Mucosa of gallbladder (tissue), 1 donor: ENCODE measurements at regions not wholly inside any gene's neighbourhood (a gene's known extent, or its start where the extent isn't known, plus 50 kb on each side); places are given as distances from the start of the nearest gene placed in this dataset.

ENCODE experiments used
- DNase-seq: peaks from one replicate; pipeline ENCODE4 v3.0.0-alpha.2; 2020; ENCODE audit warnings: low spot score
- donor health status: DM: no; HTN: no; CAD: no.

GRCh38 chr5:89133129-89133528 lies 250.1 kb upstream of the MEF2C start:
- no peak for DNase-seq

- no peak for DNase-seq
Measured at GRCh38 chr5:89130851-89131250, 247.9 kb upstream of the MEF2C start.

DNA sequence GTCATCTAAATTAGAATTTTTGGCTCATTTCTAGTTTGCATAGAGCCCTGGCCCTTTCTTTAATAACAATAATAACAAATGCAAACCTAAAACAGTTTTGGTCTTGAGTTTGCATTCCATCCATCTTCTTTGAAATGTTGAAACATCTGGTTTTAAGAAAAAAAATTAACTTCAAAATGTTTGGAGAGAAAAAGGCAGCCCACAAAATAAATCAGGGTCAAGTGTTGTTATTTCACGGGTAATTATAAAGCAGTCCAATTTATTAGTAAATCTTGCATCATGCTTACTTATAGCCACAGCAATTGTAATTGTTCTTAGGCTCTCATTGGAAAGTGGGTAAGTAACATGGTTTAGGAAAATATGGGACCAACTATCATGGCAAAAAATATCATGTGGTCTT lies 247.0 kb upstream of the MEF2C start:
- DNase-seq, result no peak

GRCh38 chr5:89128906-89129625 lies 246.1 kb upstream of the MEF2C start:
- no peak for DNase-seq

DNA sequence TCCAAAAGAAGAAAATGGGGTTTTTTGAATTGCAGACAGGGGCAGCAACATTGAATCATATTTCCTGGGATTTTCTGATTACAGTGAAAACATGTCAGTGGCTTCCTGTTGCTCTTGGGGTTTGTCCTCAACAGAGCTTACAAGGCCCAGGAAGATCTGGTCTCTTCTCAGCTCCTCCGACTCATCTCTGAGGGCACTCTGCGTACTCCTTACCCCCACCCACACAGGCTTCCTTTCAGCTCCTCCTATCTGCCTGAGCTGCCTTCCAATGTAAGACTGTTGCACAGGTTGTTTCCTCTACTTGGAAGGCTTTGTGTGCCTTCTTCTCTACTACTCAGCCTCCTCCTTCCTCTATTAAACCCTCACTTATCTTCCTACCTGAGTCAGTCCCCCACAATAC lies 245.1 kb upstream of the MEF2C start:
- DNase-seq, result no peak

DNA sequence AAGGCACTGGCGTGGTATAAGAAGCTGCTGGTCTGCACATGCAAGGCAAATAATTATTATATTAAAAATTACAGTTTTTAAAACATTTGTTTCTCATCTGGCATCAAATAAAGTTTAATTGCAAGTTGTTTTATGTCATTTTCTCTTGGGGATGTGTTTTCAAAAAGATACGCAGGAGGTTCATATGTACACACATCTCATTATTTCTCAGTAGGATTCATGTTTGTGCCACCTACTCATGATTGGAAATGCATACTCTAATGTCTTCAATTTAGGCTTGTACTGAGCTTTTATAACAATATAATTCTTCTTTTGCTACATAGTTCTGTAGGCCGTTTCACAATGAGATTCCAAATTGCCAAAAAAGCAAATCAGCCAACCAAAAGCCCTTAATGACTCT lies 244.2 kb upstream of the MEF2C start:
- no peak for DNase-seq

- no peak for DNase-seq
Measured at GRCh38 chr5:89125372-89125771, 242.4 kb upstream of the MEF2C start.

DNA sequence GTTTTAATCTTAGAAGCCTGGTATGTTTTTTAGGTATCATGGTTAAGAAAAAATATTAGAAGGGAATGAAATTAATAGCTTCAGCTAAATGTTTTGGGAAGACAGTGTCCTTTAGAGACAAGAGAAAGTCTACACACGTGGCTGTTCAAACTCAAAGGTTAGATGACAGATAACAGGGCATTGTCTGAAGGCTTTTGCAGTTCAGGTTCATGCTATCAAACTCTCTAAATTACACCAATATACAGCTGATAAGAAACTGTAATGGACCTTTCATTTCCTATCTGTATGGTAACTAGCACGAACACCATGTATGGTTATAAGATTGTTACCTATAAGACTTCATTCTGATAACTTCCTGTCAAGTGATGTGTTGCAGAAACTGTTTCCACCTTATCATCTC lies 240.6 kb upstream of the MEF2C start:
- no peak for DNase-seq

DNA sequence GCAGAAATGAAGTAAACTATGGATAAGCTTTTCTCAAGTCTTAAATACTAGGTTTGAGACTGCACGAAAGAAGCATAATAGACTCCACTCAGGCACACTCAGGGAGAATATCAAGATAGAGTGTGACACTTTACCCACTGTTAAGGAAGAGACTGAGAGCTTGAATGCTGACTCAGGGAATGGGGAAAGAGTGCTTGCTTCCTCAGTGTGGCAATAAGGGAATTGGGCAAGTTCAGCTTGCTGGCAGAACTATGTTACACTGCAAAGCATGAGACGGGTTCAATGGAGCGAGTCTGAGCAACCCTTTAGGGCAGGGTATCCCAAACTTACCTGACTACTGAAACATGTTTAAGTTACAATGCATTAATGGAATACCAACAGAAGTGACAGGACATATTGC lies 237.7 kb upstream of the MEF2C start:
- peak; percentile 18 for DNase-seq

DNA sequence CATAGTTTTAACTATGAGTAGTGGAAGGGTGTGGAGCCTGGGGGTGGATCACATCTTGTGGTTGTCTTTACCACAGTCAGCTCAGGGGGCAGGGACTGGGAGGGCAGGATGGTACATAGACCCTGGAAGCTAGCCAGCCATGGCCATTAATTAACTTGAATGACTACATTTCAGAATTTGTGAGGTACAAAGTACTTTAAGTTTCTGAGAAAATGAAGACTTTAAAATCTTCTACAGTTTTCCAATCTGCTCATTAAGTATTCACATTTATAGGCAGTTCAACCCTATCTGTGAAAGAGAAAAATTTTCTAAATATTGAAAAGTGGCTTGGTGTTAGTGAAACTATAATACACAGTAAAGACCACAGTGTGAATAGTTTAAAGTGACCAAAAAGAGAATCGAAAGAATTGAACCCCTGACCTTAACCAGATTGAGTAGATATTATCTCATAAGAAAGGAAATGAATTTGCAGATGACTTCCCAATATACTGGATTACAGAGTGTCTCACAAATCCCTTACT lies 234.2 kb upstream of the MEF2C start:
- DNase-seq, result peak; percentile 11

- no peak for DNase-seq
Measured at GRCh38 chr5:89110916-89111646, 228.1 kb upstream of the MEF2C start.

DNA sequence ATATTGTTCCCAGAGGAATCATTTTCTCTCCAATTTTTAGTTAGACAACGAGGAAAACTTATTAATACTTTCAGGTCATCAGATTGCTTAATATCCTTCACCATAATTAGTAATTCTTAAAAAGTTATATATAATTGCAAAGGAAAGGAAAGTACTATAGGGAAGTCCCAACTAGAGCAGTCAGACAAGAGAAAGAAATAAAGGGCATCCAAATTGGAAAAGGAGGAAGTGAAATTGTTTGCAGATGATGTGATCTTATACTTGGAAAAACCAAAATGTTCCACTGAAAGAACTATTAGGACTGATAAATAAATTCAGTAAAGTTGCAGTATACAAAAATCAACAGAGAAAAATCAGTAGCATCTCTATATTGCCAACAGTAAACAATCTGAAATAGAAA lies 223.5 kb upstream of the MEF2C start:
- DNase-seq, result no peak

DNA sequence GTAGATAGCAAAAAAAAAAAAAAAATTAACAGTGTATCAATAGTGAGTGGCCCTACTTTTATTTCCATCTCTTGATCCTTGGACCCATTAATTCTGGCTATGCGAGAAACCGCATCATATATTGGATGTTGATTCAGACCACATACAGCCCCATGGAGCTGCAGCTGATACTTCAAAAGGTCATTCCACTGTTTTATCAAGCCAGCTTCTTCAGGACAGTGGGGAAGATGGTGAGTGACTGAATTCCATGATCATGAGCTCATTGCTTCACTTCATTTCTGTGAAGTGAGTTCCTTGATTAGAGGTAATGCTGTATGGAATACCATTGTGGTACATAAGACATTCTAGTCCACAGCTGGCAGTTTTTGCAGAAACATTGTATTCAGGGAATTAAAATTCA lies 222.9 kb upstream of the MEF2C start:
- DNase-seq, result no peak

DNA sequence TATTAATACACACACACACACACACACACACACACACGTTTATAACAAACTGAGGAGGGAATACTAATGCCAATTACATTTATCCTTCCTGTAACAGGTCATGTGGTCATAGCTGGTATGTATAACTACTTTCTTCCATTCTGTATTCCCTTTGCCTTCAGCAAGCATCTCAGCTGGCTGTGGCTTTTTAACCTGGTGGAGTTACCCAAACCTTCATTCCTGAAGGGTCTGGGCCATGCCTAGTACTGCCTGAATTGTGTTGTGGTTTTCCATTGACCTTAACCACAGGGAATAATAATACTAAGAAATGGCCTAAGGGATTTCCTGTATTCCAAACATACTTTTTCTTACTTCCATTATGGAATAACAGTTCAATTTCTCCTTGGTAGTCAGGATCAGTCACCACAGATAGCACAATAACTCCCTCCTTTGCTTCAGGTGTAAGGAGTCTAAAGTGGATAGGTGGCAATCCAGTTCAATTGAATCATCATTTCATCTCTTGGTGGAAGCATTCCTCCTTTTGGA lies 222.2 kb upstream of the MEF2C start:
- DNase-seq, result no peak

GRCh38 chr5:89098199-89098756 lies 215.3 kb upstream of the MEF2C start:
- no peak for DNase-seq

GRCh38 chr5:89097103-89097502 lies 214.1 kb upstream of the MEF2C start:
- no peak for DNase-seq

DNA sequence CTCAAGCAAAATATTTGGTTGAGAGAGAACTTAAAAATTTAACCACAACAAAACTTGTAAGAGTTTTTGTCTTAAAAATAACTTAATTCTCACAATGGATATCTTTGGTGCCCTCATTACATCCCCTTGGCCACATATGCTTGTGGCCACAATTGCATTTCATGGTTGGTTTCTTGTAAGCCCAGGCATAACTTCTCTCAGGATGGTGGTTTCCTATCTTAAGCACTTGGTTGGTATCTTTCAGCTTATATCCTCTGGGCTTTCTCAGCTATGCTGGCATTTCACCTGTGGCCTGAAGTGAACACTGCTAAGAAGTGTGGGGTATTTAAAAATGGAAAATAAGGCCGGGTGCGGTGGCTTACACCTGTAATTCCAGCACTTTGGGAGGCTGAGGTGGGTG lies 212.4 kb upstream of the MEF2C start:
- no peak for DNase-seq

DNA sequence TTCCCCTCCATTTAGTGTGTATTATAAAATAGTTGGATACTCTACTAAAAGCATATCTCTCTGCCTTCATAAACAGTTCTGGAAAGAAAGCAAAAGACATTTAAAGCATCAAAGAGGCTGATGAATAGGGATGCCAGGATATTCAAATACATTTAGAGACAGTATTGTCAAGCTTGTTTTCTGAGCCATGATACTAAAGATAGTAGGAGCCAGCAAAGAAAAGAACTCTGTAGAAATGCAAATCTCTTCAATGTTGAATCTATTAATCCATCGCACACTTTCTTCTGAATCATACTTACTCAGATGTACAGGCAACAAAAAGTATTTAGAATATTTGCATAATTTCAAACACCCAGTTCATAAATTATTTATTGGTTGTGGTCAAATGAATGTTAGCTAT lies 207.1 kb upstream of the MEF2C start:
- no peak for DNase-seq

- DNase-seq, result no peak
Measured at GRCh38 chr5:89087551-89088318, 204.8 kb upstream of the MEF2C start.

- no peak for DNase-seq
Measured at GRCh38 chr5:89087128-89087527, 204.1 kb upstream of the MEF2C start.

GRCh38 chr5:89086390-89087086 lies 203.6 kb upstream of the MEF2C start:
- DNase-seq, result no peak
